HepG2 (cell line): ENCODE measurements at regions not wholly inside any gene's neighbourhood (a gene's known extent, or its start where the extent isn't known, plus 50 kb on each side); places are given as distances from the start of the nearest gene placed in this dataset.

Source experiments
- ATAC-seq: fragments of 200-7000 bp; cut with Tn5 transposase; 3 replicates; pipeline ENCODE4 v1.9.1; 2020; ENCODE audit warnings: mild to moderate bottlenecking, moderate library complexity
- BruUV-seq: library from RNA; stranded (reverse); fragments of 400-500 nt; replicated peaks from 2 replicates; lab custom pipeline; 2021; lab: Mats Ljungman, UMichigan
- CTCF ChIA-PET: fragments of 300-600 bp; formaldehyde crosslinking; extraction: SDS; loops from one replicate; lab custom pipeline; 2021; ENCODE audit warnings: low total read pairs, inconsistent platforms, low intra/inter-chr PET ratio; lab: Yijun Ruan, JAX
- POLR2A ChIA-PET: fragments of 350-600 bp; sonication (Branson Sonifier 250); formaldehyde crosslinking; loops from one replicate; lab custom pipeline; 2020; ENCODE audit warnings: antibody characterized with exemption, inconsistent platforms; lab: Yijun Ruan, JAX
- DNase-seq: peaks from one replicate; pipeline ENCODE4 v3.0.0-alpha.2; 2015; ENCODE audit warnings: low spot score
- FAIRE-seq: peaks from 3 replicates; lab custom pipeline; 2011; peaks lifted over from hg19 to GRCh38; lab: Jason Lieb, UNC
- H2AFZ ChIP-seq: one replicate; pipeline ENCODE4 v1.6.1; 2011; ENCODE audit warnings: low read length, inconsistent platforms
- H3K27ac ChIP-seq: fragments of 300-600 bp; 3 replicates; pipeline ENCODE4 v1.8.0; 2011; ENCODE audit warnings: mixed run types, mild to moderate bottlenecking, mixed read lengths, low read length, inconsistent platforms; ENCODE audit not compliant: insufficient read depth; ENCODE audit errors: extremely low read length
- H3K27me3 ChIP-seq, 2 experiments: fragments of 200-600 bp in 1 of 2; 2 replicates in 1 of 2; 3 replicates in 1 of 2; pipeline versions ENCODE4 v1.6.0 to v1.8.0; 2011; ENCODE audit warnings: low read length in 2 of 2, mild to moderate bottlenecking in 2 of 2, moderate library complexity in 2 of 2, inconsistent platforms in 1 of 2; ENCODE audit not compliant: insufficient read depth in 2 of 2, control insufficient read depth in 1 of 2
- H3K36me3 ChIP-seq, 2 experiments: fragments of 200-600 bp in 1 of 2; replicated peaks in 1 of 2; 2 replicates in 1 of 2; 3 replicates in 1 of 2; pipeline versions ENCODE4 v1.5.1 to v1.8.0; 2011; ENCODE audit warnings: low read length in 2 of 2, inconsistent platforms in 1 of 2; ENCODE audit not compliant: insufficient read depth in 2 of 2, control insufficient read depth in 1 of 2
- H3K4me1 ChIP-seq: 2 replicates; pipeline ENCODE4 v1.5.1; 2012; ENCODE audit warnings: low read length, inconsistent platforms; ENCODE audit not compliant: insufficient read depth
- H3K4me2 ChIP-seq: 2 replicates; pipeline ENCODE4 v1.6.0; 2011; ENCODE audit warnings: low read depth, low read length, inconsistent platforms
- H3K4me3 ChIP-seq, 3 experiments: fragments of 200-600 bp in 1 of 3; sonication (generic), shearing (Covaris generic) in 1 of 3; replicated peaks in 1 of 3; 2 replicates each; pipeline ENCODE4 v1.5.1; 2011 to 2016; ENCODE audit warnings: low read length in 3 of 3, inconsistent platforms in 2 of 3, low read depth in 2 of 3, mild to moderate bottlenecking in 2 of 3, control low read depth in 1 of 3, mixed read lengths in 1 of 3; ENCODE audit not compliant: insufficient read depth in 1 of 3
- H3K79me2 ChIP-seq: one replicate; pipeline ENCODE4 v1.6.1; 2011; ENCODE audit warnings: low read length, inconsistent platforms; ENCODE audit not compliant: insufficient read depth
- H3K9ac ChIP-seq: 2 replicates; pipeline ENCODE4 v1.6.0; 2011; ENCODE audit warnings: mild to moderate bottlenecking, low read depth, low read length, inconsistent platforms; ENCODE audit not compliant: insufficient read depth
- H3K9me3 ChIP-seq: 2 replicates; pipeline ENCODE4 v1.5.1; 2012; ENCODE audit warnings: mild to moderate bottlenecking, low read length
- H4K20me1 ChIP-seq: 2 replicates; pipeline ENCODE4 v1.6.0; 2011; ENCODE audit warnings: inconsistent platforms, mild to moderate bottlenecking, low read length, moderate library complexity; ENCODE audit not compliant: insufficient read depth
- ARID5B ChIP-seq: IDR thresholded peaks from 2 replicates; pipeline ENCODE4 v1.4.0; 2020; ENCODE audit warnings: mild to moderate bottlenecking, missing genetic modification reagents
- BCL3 ChIP-seq: sonication (generic); formaldehyde crosslinking; IDR thresholded peaks from 2 replicates; pipeline ENCODE4 v1.5.1; 2020; ENCODE audit warnings: mild to moderate bottlenecking, missing genetic modification reagents, moderate library complexity
- HNF4A ChIP-seq: sonication (generic); formaldehyde crosslinking; IDR thresholded peaks from 2 replicates; pipeline ENCODE4 v1.4.0; 2020; ENCODE audit warnings: missing genetic modification reagents
- HNRNPLL ChIP-seq: fragments of 200-400 bp; formaldehyde crosslinking; IDR thresholded peaks from 2 replicates; pipeline ENCODE4 v1.6.1; 2017; ENCODE audit warnings: mild to moderate bottlenecking, low read depth, low read length; ENCODE audit not compliant: poor library complexity, severe bottlenecking
- MIER3 ChIP-seq: IDR thresholded peaks from 2 replicates; pipeline ENCODE4 v1.6.1; 2016; ENCODE audit warnings: missing compliant biosample characterization, borderline replicate concordance
- MTF1 ChIP-seq: sonication (generic); formaldehyde crosslinking; IDR thresholded peaks from 2 replicates; pipeline ENCODE4 v1.5.0; 2020; ENCODE audit warnings: missing genetic modification reagents
- PLRG1 ChIP-seq: fragments of 450-650 bp; conservative IDR thresholded peaks from 2 replicates; pipeline ENCODE4 v1.6.1; 2016
- POLR2AphosphoS5 ChIP-seq: IDR thresholded peaks from 2 replicates; pipeline ENCODE4 v1.6.1; 2012; ENCODE audit warnings: low read depth, low read length
- STAG1 ChIP-seq: sonication (generic); formaldehyde crosslinking; IDR thresholded peaks from 2 replicates; pipeline ENCODE4 v1.4.0; 2020; ENCODE audit warnings: missing genetic modification reagents
- ZFP1 ChIP-seq: IDR thresholded peaks from 2 replicates; pipeline ENCODE4 v1.6.1; 2016
- ZMYM2 ChIP-seq: sonication (generic); formaldehyde crosslinking; IDR thresholded peaks from 2 replicates; pipeline ENCODE4 v1.8.0; 2022; ENCODE audit warnings: mild to moderate bottlenecking, missing genetic modification reagents
- ZNF124 ChIP-seq: sonication (generic); formaldehyde crosslinking; IDR thresholded peaks from 2 replicates; pipeline ENCODE4 v1.4.0; 2020; ENCODE audit warnings: missing genetic modification reagents
- ZNF18 ChIP-seq: sonication (generic); formaldehyde crosslinking; IDR thresholded peaks from 2 replicates; pipeline ENCODE4 v1.8.0; 2022; ENCODE audit warnings: mild to moderate bottlenecking, missing genetic modification reagents; ENCODE audit not compliant: insufficient replicate concordance
- ZNF207 ChIP-seq: fragments of 450-650 bp; IDR thresholded peaks from 2 replicates; pipeline ENCODE4 v1.6.1; 2016; ENCODE audit warnings: antibody characterized with exemption, borderline replicate concordance
- ZNF263 ChIP-seq: sonication (generic); formaldehyde crosslinking; IDR thresholded peaks from 2 replicates; pipeline ENCODE4 v1.4.0; 2020; ENCODE audit warnings: missing genetic modification reagents
- ZNF503 ChIP-seq: sonication (generic); formaldehyde crosslinking; IDR thresholded peaks from 2 replicates; pipeline ENCODE4 v1.4.0; 2020; ENCODE audit warnings: missing genetic modification reagents
- ZNF724P ChIP-seq: sonication (generic); formaldehyde crosslinking; IDR thresholded peaks from 2 replicates; pipeline ENCODE4 v1.8.0; 2022; ENCODE audit warnings: missing genetic modification reagents, borderline replicate concordance
- WGBS: methylation state at CpG from one replicate; pipeline ENCODE4 v1.1.6; 2017; ENCODE audit warnings: low lambda C conversion rate; 5-methylcytosine and 5-hydroxymethylcytosine counted together
- in situ Hi-C: cut with HindIII; loops from 2 replicates; pipeline ENCODE4 v1.10.0; 2017; ENCODE audit warnings: low pct_unique_long_range_greater_than_20kb; ENCODE audit not compliant: extremely low pct_ligation_motif_present
- intact Hi-C: fragments of 100-400 bp; cut with micrococcal nuclease; formaldehyde crosslinking; loops from one replicate; pipeline ENCODE4 v1.10.0; 2022; ENCODE audit not compliant: unreplicated experiment

GRCh38 chr5:155728146-155728856 is 598.7 kb upstream of the SGCD start:
- H3K36me3 ChIP-seq, result no peaks in the 10 kb centered on the region
- no peak overlapping the region for H2AFZ ChIP-seq
- ChIA-PET POLR2A (no interaction called here), CTCF (no interaction called here)
- peak overlapping the region; percentile 39; the same call in 1 of the 2 replicates for H3K4me2 ChIP-seq
- no peaks in the 10 kb centered on the region for H4K20me1 ChIP-seq
- WGBS, result 20% methylated on average over 4 of the region's 83 CpGs
- in situ Hi-C loops, result no loop called here
- H3K9me3 ChIP-seq, result no peaks in the 10 kb centered on the region
- peak overlapping the region in 2 of 3 experiments; percentile 12 to 23; a peak in 1 of 6 replicates for H3K4me3 ChIP-seq
- peaks cover 0 to 12% of the 10 kb centered on the region in 2 experiments; a peak in 4 of 5 replicates for H3K27me3 ChIP-seq
- FAIRE-seq (no peak), ATAC-seq (peak; percentile 87), DNase-seq (no peak)
- intact Hi-C loops, result no loop called here
- H3K4me1 ChIP-seq, result no peaks in the 10 kb centered on the region
- no peak overlapping the region for H3K27ac ChIP-seq
- H3K9ac ChIP-seq, result no peak overlapping the region
- H3K79me2 ChIP-seq, result no peaks in the 10 kb centered on the region
- BruUV-seq, result no TSS peak
- TF ChIP-seq MIER3 (no peak), ZFP1 (CRISPR knock-in tag) (no peak), MTF1 (CRISPR knock-in tag) (no peak), STAG1 (CRISPR knock-in tag) (peak; percentile 13; the same call in 1 of the 2 replicates), HNRNPLL (peak; percentile 27), ZNF724P (CRISPR knock-in tag) (no peak), ZNF207 (no peak), BCL3 (CRISPR knock-in tag) (0 out of 2 replicates have a peak, but pooled peaks have one; percentile 35), ZMYM2 (CRISPR knock-in tag) (no peak), ZNF263 (CRISPR knock-in tag) (peak; percentile 59; the same call in 1 of the 2 replicates), ZNF503 (CRISPR knock-in tag) (no peak), HNF4A (CRISPR knock-in tag) (0 out of 2 replicates have a peak, but pooled peaks have one; percentile 17), ARID5B (no peak), POLR2AphosphoS5 (no peak), ZNF18 (CRISPR knock-in tag) (no peak), ZNF124 (CRISPR knock-in tag) (no peak), PLRG1 (no peak)
